ENCODE measurements at regions not wholly inside any gene's neighbourhood (a gene's known extent, or its start where the extent isn't known, plus 50 kb on each side); places are given as distances from the start of the nearest gene placed in this dataset.
"Not testable (repeated sequence)": the region's sequence is repeated elsewhere in the genome, so short reads cannot be mapped to it uniquely, and the experiment has no call there.

GRCh38 chr2:238502088-238502810 is 75.5 kb downstream of the ASB1 start:
- no peak for DNase-seq (ENCODE audit: low read depth)

DNA sequence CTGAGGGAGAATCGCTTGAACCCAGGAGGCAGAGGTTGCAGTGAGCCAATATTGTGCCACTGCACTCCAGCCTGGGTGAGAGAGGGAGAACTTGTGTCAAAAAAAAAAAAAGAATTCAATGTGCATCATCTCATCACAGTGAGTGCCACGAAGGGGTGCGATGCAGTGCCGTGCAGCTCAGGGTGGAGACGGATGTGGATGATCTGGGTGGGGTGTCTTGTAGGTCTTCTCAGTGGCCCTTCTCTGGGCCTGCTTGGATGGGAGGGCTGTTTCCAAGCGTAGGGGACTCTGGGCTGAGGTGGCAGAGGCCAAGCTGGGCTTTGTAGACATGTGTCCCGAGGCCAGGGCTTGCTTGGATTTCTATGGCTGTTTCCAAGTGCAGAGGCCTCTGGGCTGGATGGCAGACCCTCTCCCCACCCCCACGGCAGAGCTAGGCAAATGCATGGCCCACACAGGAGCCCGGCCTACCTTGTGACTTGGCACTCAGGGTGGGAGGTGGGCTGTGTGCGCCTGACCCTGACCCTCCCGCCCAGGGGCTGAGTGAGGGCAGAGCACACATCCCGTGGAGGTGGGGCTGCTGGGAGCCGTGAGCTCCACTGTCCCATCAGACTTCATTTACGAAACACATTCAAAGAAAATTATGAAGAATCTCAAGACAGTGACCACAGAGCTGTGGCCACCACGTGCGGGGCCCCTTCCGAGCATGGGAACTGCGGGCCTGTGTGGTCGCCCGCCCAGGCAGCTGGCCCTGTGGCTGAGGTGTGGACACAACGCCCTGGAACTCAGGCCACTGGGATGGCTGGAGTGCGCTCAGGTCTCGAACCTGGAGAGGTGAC is 76.4 kb downstream of the ASB1 start:
- DNase-seq (ENCODE audit: low read depth), result no peak

DNA sequence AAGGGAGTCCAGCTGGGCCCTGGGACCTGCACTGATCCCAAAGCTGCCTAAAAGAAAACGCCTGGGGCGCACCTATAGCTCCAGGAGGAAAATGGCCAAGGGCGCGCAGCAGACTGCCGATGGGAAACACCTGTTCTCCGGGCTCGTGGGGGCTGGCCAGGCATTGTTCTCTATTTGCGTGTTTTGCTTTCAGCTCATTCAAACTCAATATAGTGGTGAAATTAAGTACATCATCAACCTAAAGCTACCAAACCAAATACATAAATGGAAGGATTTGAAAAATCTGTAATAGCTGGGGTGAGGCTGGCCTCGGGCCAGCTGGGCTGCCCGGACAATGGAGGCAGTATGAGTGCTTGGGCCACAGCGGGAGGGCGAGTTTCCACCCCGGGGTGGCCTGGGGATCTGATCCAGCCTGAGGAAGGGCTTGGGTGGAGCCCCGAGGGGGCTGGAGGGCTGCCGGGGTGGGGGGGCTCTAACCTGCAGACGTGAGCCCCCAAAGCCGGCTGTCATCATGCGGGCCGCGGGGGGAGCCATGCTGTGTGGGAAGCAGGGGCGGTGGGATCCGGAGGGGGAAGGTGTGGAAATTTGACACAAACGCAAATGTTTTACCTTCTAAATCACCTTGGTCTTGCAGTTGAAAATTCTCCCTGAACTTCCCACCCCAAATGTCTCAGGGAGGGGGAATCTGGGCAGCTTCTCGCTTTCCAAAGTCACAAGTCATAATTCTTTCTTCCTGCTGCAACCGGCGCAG is 77.6 kb downstream of the ASB1 start:
- no peak for DNase-seq (ENCODE audit: low read depth)

- DNase-seq (ENCODE audit: low read depth), result no peak
Measured at GRCh38 chr2:238505119-238505891, 78.6 kb downstream of the ASB1 start.

DNA sequence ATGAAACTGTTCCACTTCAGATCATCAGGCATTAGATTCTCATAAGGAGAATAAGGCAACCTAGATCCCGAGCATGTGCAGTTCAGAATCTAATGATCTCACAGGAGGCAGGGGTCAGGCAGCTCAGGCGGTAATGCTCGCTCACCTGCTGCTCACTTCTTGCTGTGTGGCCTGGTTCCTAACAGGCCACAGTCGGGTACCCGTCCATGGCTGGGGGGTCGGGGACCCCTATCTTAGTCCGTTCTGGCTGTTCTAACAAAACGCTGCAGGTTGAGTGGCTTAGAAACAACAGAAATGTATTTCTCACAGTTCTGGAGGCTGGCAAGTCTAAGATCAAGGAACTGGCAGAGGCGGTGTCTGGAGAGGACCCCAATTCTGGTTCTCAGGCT is 79.2 kb downstream of the ASB1 start:
- DNase-seq (ENCODE audit: low read depth), result no peak

GRCh38 chr2:238506371-238507068 is 79.8 kb downstream of the ASB1 start:
- DNase-seq (ENCODE audit: low read depth), result no peak

DNA sequence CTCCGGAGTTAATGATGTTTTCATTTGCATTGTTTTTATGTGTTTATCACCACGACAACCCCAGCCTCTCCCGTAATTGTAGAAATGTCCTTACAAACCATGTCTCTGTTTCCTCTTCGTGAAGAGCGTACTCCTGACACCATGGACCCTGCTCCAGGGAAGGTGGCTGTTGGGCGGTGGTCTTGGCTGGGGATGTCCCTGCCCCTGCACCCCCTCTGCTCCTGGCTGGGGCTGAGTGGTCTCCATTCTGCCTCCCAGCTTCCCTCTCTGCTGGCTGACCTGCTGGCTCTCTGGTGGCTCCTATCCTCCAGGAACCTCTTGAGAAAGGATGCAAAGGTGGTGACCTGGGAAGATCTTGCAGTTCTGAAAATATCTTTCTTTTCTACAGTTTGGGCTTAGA is 81.1 kb downstream of the ASB1 start:
- no peak for DNase-seq (ENCODE audit: low read depth)

DNA sequence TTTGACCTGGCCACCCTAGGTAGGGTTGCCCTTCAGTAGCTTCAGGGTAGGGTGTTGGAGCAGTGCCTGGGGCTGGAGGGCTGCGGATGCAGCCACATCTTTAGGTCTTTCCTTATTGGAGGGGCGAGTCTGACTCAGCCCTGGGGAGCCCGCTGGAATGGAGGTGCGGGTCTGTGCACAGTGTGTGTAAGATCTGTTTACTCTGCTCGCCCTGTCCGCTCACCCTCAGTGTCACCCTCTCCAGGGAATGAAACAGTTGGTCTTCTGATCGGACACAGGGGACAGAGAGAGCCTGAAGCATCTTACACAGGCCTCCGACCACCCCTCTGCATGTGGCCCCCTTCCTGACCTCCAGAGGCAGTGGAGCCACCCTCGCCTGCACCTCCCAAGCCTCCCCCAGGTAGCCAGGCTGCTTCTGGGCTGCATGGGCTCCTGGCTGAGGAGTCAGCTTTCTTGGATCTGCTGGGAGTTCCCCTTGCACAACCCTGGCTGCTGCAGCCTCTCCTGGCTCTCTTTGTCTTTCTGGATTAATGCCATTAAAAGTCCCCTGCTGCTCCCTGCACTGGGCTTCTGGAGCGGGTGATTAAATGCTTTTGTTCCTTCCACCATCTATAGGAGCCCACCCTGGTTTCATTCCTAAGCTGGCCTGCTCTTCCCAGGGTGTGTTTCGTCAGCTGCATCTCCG is 82.6 kb downstream of the ASB1 start:
- DNase-seq (ENCODE audit: low read depth), result no peak

- DNase-seq (ENCODE audit: low read depth), result no peak
Measured at GRCh38 chr2:238509903-238510302, 83.2 kb downstream of the ASB1 start.

DNA sequence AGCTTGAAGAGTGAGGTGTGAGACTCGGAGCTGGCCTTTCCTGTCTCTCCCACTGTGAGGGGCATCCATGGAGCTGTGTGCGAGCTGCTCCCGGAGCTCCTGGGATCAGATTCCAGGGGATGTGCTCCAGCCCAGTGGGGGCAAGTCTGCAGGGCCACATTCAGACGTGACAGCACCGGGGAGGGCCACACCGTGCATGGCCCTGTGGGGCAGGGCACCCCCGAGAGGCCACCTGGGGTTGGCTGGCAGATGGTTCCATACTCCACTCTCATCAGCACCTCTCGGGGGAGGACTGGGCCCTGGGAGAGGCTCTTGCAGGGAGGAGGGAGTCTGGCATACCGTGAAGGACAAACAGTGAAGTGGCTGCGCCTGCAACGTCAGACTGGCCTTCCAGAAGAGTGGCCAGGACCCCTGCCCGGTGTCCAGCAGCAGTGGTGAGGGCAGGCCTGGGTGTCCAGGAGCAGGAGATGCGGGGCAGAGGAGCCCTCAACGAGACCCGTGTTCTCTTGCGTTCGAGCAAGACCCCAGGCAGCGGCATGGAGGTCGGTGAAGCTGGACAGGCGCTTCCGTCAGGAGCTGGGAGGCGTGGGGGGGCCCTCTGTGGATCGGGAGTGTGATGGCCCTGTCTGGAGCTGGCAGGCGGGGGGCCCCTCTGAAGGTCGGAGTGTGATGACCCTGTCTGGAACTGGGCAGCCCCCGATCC is 84.3 kb downstream of the ASB1 start:
- DNase-seq (ENCODE audit: low read depth), result no peak

DNA sequence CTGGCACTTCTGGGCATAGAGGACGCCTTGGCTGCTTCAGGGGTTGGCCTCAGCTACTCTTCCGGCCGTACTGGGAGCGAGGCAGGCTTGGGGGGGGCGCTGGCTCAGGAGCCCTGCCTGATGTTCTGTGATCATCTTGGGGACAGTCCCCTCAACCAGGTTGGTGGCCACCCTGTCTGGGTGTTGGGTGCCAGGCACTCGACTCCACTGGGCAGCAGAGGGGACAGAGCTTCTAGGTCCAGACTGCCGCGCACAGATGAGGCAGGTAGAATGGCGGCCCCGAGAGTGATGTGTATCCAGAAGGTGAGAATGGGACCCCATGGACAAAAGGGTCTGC is 84.9 kb downstream of the ASB1 start:
- DNase-seq (ENCODE audit: low read depth), result no peak

DNA sequence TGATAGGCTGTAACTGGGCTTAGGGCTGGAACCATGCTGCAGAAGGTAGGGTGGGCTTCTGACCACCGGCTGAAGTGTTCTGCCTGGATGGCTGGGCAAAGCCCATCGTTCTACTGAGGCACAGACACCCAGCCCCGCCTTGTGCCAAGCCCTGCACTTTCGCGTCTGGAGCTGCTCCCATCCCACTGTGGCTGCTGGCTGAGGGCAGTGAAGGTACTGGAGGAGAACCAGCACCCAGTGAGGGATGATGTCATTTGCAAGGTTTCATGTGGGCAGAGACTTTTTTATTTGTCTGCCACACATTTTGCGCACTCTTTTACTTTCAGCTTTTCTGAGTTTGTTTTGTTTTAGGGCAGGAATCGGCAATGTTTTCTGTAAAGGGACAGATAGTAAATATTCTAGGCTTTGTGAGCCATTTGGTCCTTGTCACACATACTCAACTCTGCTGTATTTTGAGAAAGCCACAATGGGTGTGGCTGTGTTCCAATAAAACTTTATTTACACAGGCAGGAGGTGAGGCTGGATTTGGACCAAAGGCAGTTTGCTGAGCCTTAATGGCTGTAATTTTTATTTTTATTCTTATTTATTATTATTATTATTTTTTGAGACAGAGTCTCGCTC is 85.6 kb downstream of the ASB1 start:
- no peak for DNase-seq (ENCODE audit: low read depth)

- DNase-seq (ENCODE audit: low read depth), result no peak
Measured at GRCh38 chr2:238513346-238513745, 86.6 kb downstream of the ASB1 start.

DNA sequence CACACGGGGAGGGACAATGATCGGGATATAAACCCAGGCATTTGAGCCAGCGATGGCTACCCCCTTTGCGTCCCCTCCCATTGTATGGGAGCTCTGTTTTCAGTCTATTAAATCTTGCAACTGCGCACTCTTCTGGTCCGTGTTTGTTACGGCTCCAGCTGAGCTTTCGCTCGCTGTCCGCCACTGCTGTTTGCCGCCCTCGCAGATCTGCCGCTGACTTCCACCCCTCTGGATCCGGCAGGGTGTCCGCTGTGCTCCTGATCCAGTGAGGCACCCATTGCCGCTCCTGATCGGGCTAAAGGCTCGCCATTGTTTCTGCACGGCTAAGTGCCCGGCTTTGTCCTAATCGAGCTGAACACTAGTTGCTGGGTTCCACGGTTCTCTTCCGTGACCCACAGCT is 87.3 kb downstream of the ASB1 start:
- not testable (repeated sequence) for DNase-seq (ENCODE audit: low read depth)

GRCh38 chr2:238515377-238515776 is 88.7 kb downstream of the ASB1 start:
- no peak for DNase-seq (ENCODE audit: low read depth)

GRCh38 chr2:238517209-238517608 is 90.5 kb downstream of the ASB1 start:
- no peak for DNase-seq (ENCODE audit: low read depth)

DNA sequence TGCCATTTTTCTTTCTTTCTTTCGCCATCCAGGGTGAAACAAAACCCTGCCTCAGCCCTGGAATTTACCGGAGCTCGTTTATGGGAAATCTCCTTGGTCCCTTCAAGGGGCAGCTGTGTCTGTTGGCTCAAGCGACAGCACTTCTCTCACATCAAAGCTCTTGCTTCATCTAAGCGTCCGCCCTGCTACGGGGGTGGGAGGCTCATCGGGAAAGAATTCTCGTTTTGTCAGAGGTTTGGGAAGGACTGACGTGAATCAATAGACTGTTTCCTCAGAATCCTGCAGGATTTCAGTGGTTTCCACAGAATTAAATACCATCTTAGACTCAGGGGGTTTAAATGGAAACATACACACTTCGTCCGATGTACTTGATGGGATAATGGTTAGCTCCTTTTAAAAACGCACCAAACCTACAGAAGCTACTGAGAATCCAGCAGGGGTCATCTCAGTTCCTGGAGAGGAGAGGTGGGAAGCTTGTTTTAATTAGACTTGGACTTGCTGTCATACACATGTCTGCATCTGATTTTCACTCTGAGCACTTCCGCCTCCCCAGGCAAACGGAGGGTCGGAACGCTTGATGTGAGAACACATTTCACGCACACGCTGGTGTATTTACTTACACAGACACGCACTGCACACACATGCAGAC is 91.6 kb downstream of the ASB1 start:
- DNase-seq (ENCODE audit: low read depth), result no peak

DNA sequence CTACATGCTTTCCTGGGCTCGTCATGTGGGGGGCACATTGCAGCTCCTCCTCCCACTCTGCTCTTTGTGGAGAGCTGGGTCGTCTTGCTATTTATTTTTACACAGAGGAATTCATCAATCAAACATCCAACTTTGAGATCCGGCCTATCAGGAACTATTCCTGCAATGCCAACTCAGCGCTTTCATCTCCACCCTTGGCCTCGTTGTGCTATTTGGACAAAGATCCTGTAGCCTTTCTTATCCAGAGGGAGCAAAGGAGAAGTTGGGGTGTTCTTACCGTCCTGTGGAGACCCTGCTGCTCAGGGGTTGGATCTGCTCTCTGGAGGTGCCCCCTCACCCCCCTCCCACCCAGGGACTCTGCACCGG is 92.1 kb downstream of the ASB1 start:
- DNase-seq (ENCODE audit: low read depth), result no peak

- DNase-seq (ENCODE audit: low read depth), result no peak
Measured at GRCh38 chr2:238520359-238520886, 93.7 kb downstream of the ASB1 start.
